ENCODE measurements at regions not wholly inside any gene's neighbourhood (a gene's known extent, or its start where the extent isn't known, plus 50 kb on each side); places are given as distances from the start of the nearest gene placed in this dataset.

DNA sequence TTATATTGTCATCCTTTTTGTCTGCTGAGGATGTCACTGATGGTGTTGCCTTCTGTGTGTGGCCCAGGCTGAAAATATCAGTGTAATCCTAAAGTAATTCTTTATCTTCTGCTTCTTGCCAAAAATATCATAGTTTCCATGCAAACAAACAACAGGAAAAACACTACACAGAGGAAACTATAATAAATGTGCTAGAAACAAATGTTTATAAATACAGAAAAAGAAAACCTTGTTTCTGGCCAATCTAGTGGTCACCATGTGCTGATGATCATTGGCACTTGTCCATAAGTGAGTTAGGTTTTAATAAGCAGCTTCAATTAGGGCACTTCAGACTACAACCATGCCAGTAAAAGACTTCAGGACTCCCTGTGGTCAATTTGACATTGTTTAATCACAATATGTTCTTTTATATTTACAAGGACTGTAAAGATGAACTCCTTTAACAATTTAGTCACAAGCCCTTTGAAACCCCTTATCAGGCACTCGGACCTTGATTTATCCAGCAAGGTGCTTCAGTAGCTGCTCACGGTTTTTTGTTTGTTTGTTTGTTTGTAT, 124.8 kb downstream of the TMTC3 start:
- TF ChIP-seq CTCF (IDR thresholded peaks at IDR 0.05; ENCODE audit: borderline replicate concordance, extremely low read depth, low read length, poor library complexity, severe bottlenecking) (no peak), EZH2 (IDR thresholded peaks at IDR 0.05; ENCODE audit: borderline replicate concordance, low read depth, low read length, severe bottlenecking) (no peak)

Data from DND-41 (cell line).